Activated CD4-positive, alpha-beta T cell treated with anti-CD3 and anti-CD28 coated beads for 36 hours (primary cell): ENCODE measurements at regions not wholly inside any gene's neighbourhood (a gene's known extent, or its start where the extent isn't known, plus 50 kb on each side); places are given as distances from the start of the nearest gene placed in this dataset.

Experiments used
- ATAC-seq: fragments of 200-7000 bp; cut with Tn5 transposase; one replicate; pipeline ENCODE4 v1.10.0; 2021; ENCODE audit warnings: mild to moderate bottlenecking, moderate library complexity
- CTCF ChIA-PET: fragments of 350-600 bp; sonication (Branson Sonifier 250); formaldehyde crosslinking; loops from one replicate; lab custom pipeline; 2021; ENCODE audit warnings: antibody characterized with exemption; lab: Charles Lee
- POLR2A ChIA-PET: fragments of 350-600 bp; sonication (Branson Sonifier 250); formaldehyde crosslinking; loops from one replicate; lab custom pipeline; 2021; ENCODE audit warnings: antibody characterized with exemption, inconsistent platforms; lab: Charles Lee
- DNase-seq: peaks from one replicate; pipeline ENCODE4 v3.0.0-alpha.2; 2020
- H3K27ac Mint-ChIP-seq: one replicate; pipeline ENCODE4 v1.8.0; 2021; ENCODE audit warnings: mixed read lengths
- H3K27me3 Mint-ChIP-seq: one replicate; pipeline ENCODE4 v1.8.0; 2021; ENCODE audit warnings: mixed read lengths
- H3K36me3 Mint-ChIP-seq: one replicate; pipeline ENCODE4 v1.8.0; 2021; ENCODE audit warnings: low read depth, mixed read lengths
- H3K4me1 Mint-ChIP-seq: one replicate; pipeline ENCODE4 v1.8.0; 2021; ENCODE audit warnings: mixed read lengths
- H3K4me3 Mint-ChIP-seq: one replicate; pipeline ENCODE4 v1.8.0; 2021; ENCODE audit warnings: mild to moderate bottlenecking, moderate library complexity, mixed read lengths
- H3K9me3 Mint-ChIP-seq: one replicate; pipeline ENCODE4 v1.8.0; 2021; ENCODE audit warnings: low read depth, mixed read lengths
- intact Hi-C, 2 experiments: fragments of 100-400 bp; cut with DNase I in 1 of 2; cut with micrococcal nuclease in 1 of 2; formaldehyde crosslinking; loops; one replicate each; pipeline versions ENCODE4 v1.14.2 to v1.15.1; 2022 to 2024; cut with DNase I, micrococcal nuclease

- Mint-ChIP-seq H3K27me3 (peaks cover 2% of the 10 kb centered on the region), H3K27ac (no peak overlapping the region), H3K4me3 (no peak overlapping the region), H3K4me1 (no peaks in the 10 kb centered on the region), H3K36me3 (no peaks in the 10 kb centered on the region), H3K9me3 (no peaks in the 10 kb centered on the region)
- CTCF ChIA-PET = no interaction called here
- POLR2A ChIA-PET = no interaction called here
- DNase-seq = no peak
- intact Hi-C loops = no loop called here
- no peak for ATAC-seq
These were observed 503.9 kb upstream of the USP24 start for GRCh38 chr1:55718758-55719671.

- DNase-seq (no peak), ATAC-seq (no peak)
- Mint-ChIP-seq H3K4me3 (no peak overlapping the region), H3K27ac (no peak overlapping the region), H3K36me3 (no peaks in the 10 kb centered on the region), H3K9me3 (no peaks in the 10 kb centered on the region), H3K4me1 (no peaks in the 10 kb centered on the region), H3K27me3 (peaks cover 2% of the 10 kb centered on the region)
- ChIA-PET CTCF (interaction anchor here (0.8 kb wide), 1 partner anchor 70 kb away, joined by 3 read pairs; no protein-coding TSS in a partner anchor), POLR2A (no interaction called here)
- intact Hi-C loops = no loop called here
These were observed 501.9 kb upstream of the USP24 start for GRCh38 chr1:55717111-55717510.

- ChIA-PET CTCF (interaction anchor here (0.8 kb wide), 1 partner anchor 70 kb away, joined by 3 read pairs; no protein-coding TSS in a partner anchor), POLR2A (no interaction called here)
- Mint-ChIP-seq H3K27ac (no peak overlapping the region), H3K36me3 (no peaks in the 10 kb centered on the region), H3K4me3 (no peak overlapping the region), H3K27me3 (peaks cover 2% of the 10 kb centered on the region), H3K4me1 (no peaks in the 10 kb centered on the region), H3K9me3 (no peaks in the 10 kb centered on the region)
- intact Hi-C loops = no loop called here
- ATAC-seq (no peak), DNase-seq (no peak)
These were observed 501.4 kb upstream of the USP24 start for GRCh38 chr1:55716610-55717009.

GRCh38 chr1:55716151-55716550 is 501.0 kb upstream of the USP24 start:
- ChIA-PET POLR2A (no interaction called here), CTCF (interaction anchor here (0.8 kb wide), 1 partner anchor 69 kb away, joined by 3 read pairs; no protein-coding TSS in a partner anchor)
- Mint-ChIP-seq H3K27me3 (peaks cover 2% of the 10 kb centered on the region), H3K4me1 (no peaks in the 10 kb centered on the region), H3K36me3 (no peaks in the 10 kb centered on the region), H3K9me3 (no peaks in the 10 kb centered on the region), H3K4me3 (no peak overlapping the region), H3K27ac (no peak overlapping the region)
- ATAC-seq (no peak), DNase-seq (no peak)
- intact Hi-C loops = no loop called here

- ATAC-seq (no peak), DNase-seq (no peak)
- Mint-ChIP-seq H3K9me3 (no peaks in the 10 kb centered on the region), H3K27ac (no peak overlapping the region), H3K36me3 (no peaks in the 10 kb centered on the region), H3K4me3 (no peak overlapping the region), H3K4me1 (no peaks in the 10 kb centered on the region), H3K27me3 (peaks cover 4% of the 10 kb centered on the region)
- ChIA-PET CTCF (no interaction called here), POLR2A (no interaction called here)
- intact Hi-C loops = no loop called here
These were observed 499.1 kb upstream of the USP24 start for GRCh38 chr1:55714230-55714629.

- H3K36me3 Mint-ChIP-seq = no peaks in the 10 kb centered on the region
- no peak overlapping the region for H3K27ac Mint-ChIP-seq
- ATAC-seq (no peak), DNase-seq (no peak)
- H3K4me3 Mint-ChIP-seq = no peak overlapping the region
- H3K27me3 Mint-ChIP-seq = peaks cover 3% of the 10 kb centered on the region
- H3K4me1 Mint-ChIP-seq = no peaks in the 10 kb centered on the region
- ChIA-PET CTCF (no interaction called here), POLR2A (no interaction called here)
- intact Hi-C loops = no loop called here
- no peaks in the 10 kb centered on the region for H3K9me3 Mint-ChIP-seq
These were observed 498.4 kb upstream of the USP24 start for GRCh38 chr1:55713516-55713915.

- ChIA-PET POLR2A (no interaction called here), CTCF (interaction anchor here (0.6 kb wide), 2 partner anchors 337 to 457 kb away, joined by 3 read pairs; no protein-coding TSS in a partner anchor)
- peaks cover 5% of the 10 kb centered on the region for H3K27me3 Mint-ChIP-seq
- no peaks in the 10 kb centered on the region for H3K4me1 Mint-ChIP-seq
- no peaks in the 10 kb centered on the region for H3K36me3 Mint-ChIP-seq
- ATAC-seq (no peak), DNase-seq (no peak)
- H3K9me3 Mint-ChIP-seq = no peaks in the 10 kb centered on the region
- no peak overlapping the region for H3K4me3 Mint-ChIP-seq
- intact Hi-C loops = no loop called here
- no peak overlapping the region for H3K27ac Mint-ChIP-seq
These were observed 497.0 kb upstream of the USP24 start for GRCh38 chr1:55712148-55712547.

GRCh38 chr1:55708781-55709180 is 493.6 kb upstream of the USP24 start:
- DNase-seq (no peak), ATAC-seq (no peak)
- Mint-ChIP-seq H3K4me3 (no peak overlapping the region), H3K27ac (no peak overlapping the region), H3K9me3 (no peaks in the 10 kb centered on the region), H3K4me1 (no peaks in the 10 kb centered on the region), H3K27me3 (peaks cover 5% of the 10 kb centered on the region), H3K36me3 (no peaks in the 10 kb centered on the region)
- intact Hi-C loops = no loop called here
- POLR2A ChIA-PET = no interaction called here
- CTCF ChIA-PET = no interaction called here

GRCh38 chr1:55707846-55708245 is 492.7 kb upstream of the USP24 start:
- H3K4me1 Mint-ChIP-seq = no peaks in the 10 kb centered on the region
- H3K27ac Mint-ChIP-seq = no peak overlapping the region
- intact Hi-C loops = no loop called here
- POLR2A ChIA-PET = no interaction called here
- peaks cover 5% of the 10 kb centered on the region for H3K27me3 Mint-ChIP-seq
- no peak for ATAC-seq
- no peaks in the 10 kb centered on the region for H3K36me3 Mint-ChIP-seq
- no peaks in the 10 kb centered on the region for H3K9me3 Mint-ChIP-seq
- DNase-seq = no peak
- H3K4me3 Mint-ChIP-seq = no peak overlapping the region
- CTCF ChIA-PET = no interaction called here

GRCh38 chr1:55707196-55707595 is 492.0 kb upstream of the USP24 start:
- POLR2A ChIA-PET = no interaction called here
- no peak overlapping the region for H3K4me3 Mint-ChIP-seq
- intact Hi-C loops = no loop called here

GRCh38 chr1:55706397-55706796 is 491.2 kb upstream of the USP24 start:
- DNase-seq (no peak), ATAC-seq (no peak)
- Mint-ChIP-seq H3K9me3 (no peaks in the 10 kb centered on the region), H3K4me1 (no peaks in the 10 kb centered on the region), H3K27ac (no peak overlapping the region), H3K4me3 (no peak overlapping the region), H3K27me3 (peaks cover 5% of the 10 kb centered on the region), H3K36me3 (no peaks in the 10 kb centered on the region)
- intact Hi-C loops = no loop called here
- POLR2A ChIA-PET = no interaction called here
- CTCF ChIA-PET = no interaction called here

More at GRCh38 chr1:55707196-55707595, 492.0 kb upstream of the USP24 start:
- DNase-seq (no peak), ATAC-seq (no peak)
- Mint-ChIP-seq H3K36me3 (no peaks in the 10 kb centered on the region), H3K27me3 (peaks cover 5% of the 10 kb centered on the region), H3K9me3 (no peaks in the 10 kb centered on the region), H3K27ac (no peak overlapping the region), H3K4me1 (no peaks in the 10 kb centered on the region)
- CTCF ChIA-PET = no interaction called here

GRCh38 chr1:55703726-55704363 is 488.7 kb upstream of the USP24 start:
- Mint-ChIP-seq H3K27me3 (peaks cover 2% of the 10 kb centered on the region), H3K4me1 (no peaks in the 10 kb centered on the region), H3K27ac (no peak overlapping the region), H3K36me3 (no peaks in the 10 kb centered on the region), H3K9me3 (no peaks in the 10 kb centered on the region), H3K4me3 (no peak overlapping the region)
- ChIA-PET CTCF (no interaction called here), POLR2A (no interaction called here)
- intact Hi-C loops = no loop called here
- no peak for DNase-seq
- no peak for ATAC-seq
